Astrocyte of the spinal cord (primary cell): ENCODE measurements at regions not wholly inside any gene's neighbourhood (a gene's known extent, or its start where the extent isn't known, plus 50 kb on each side); places are given as distances from the start of the nearest gene placed in this dataset.

Experiments
- DNase-seq: peaks from one replicate; pipeline ENCODE4 v3.0.0; 2011; ENCODE audit warnings: low read depth, low spot score
- H3K4me3 ChIP-seq: 2 replicates; pipeline ENCODE4 v1.5.1; 2011; ENCODE audit warnings: low read depth, mild to moderate bottlenecking, low read length, moderate library complexity
- CTCF ChIP-seq: IDR thresholded peaks from 2 replicates; pipeline ENCODE4 v1.5.1; 2012; ENCODE audit warnings: low read depth, mild to moderate bottlenecking, low read length, inconsistent platforms
- in situ Hi-C: cut with HindIII; loops from 2 replicates; pipeline ENCODE4 v1.10.0; 2017; ENCODE audit warnings: low sequenced_read_pairs

- no peak overlapping the region for H3K4me3 ChIP-seq
- in situ Hi-C loops: no loop called here
- TF ChIP-seq CTCF: no peak
- DNase-seq: no peak
Measured at GRCh38 chr11:13160806-13161205, 116.8 kb upstream of the BMAL1 start.

GRCh38 chr11:13163158-13163557, 114.4 kb upstream of the BMAL1 start:
- no peak for DNase-seq
- in situ Hi-C loops: no loop called here
- H3K4me3 ChIP-seq: no peak overlapping the region
- no peak for TF ChIP-seq CTCF

- in situ Hi-C loops: no loop called here
- peak; percentile 24 for DNase-seq
- TF ChIP-seq CTCF: no peak
- H3K4me3 ChIP-seq: no peak overlapping the region
Measured at GRCh38 chr11:13166036-13166435, 111.6 kb upstream of the BMAL1 start.

- no peak for TF ChIP-seq CTCF
- in situ Hi-C loops: no loop called here
Measured at GRCh38 chr11:13168271-13168670, 109.3 kb upstream of the BMAL1 start.

GRCh38 chr11:13169709-13170108, 107.9 kb upstream of the BMAL1 start:
- no peak for TF ChIP-seq CTCF
- in situ Hi-C loops: no loop called here
- peak; percentile 91 for DNase-seq
- H3K4me3 ChIP-seq: no peak overlapping the region

More at GRCh38 chr11:13168271-13168670, 109.3 kb upstream of the BMAL1 start:
- DNase-seq: no peak
- H3K4me3 ChIP-seq: no peak overlapping the region

- no peak for DNase-seq
- in situ Hi-C loops: no loop called here
Measured at GRCh38 chr11:13174090-13174489, 103.5 kb upstream of the BMAL1 start.

More at GRCh38 chr11:13174090-13174489, 103.5 kb upstream of the BMAL1 start:
- H3K4me3 ChIP-seq: no peak overlapping the region
- no peak for TF ChIP-seq CTCF
